Stimulated activated CD8-positive, alpha-beta memory T cell treated with anti-CD3 and anti-CD28 coated beads, Interleukin-15, amount 100 ng/mL, for 48 hours (primary cell): ENCODE measurements at regions not wholly inside any gene's neighbourhood (a gene's known extent, or its start where the extent isn't known, plus 50 kb on each side); places are given as distances from the start of the nearest gene placed in this dataset.
"Not testable (repeated sequence)": the region's sequence is repeated elsewhere in the genome, so short reads cannot be mapped to it uniquely, and the experiment has no call there.

ENCODE experiments used
- DNase-seq, 2 donors: peaks; one replicate each; pipeline ENCODE4 v3.0.0-alpha.2; 2020; ENCODE audit warnings: low read depth in 2 of 2

DNA sequence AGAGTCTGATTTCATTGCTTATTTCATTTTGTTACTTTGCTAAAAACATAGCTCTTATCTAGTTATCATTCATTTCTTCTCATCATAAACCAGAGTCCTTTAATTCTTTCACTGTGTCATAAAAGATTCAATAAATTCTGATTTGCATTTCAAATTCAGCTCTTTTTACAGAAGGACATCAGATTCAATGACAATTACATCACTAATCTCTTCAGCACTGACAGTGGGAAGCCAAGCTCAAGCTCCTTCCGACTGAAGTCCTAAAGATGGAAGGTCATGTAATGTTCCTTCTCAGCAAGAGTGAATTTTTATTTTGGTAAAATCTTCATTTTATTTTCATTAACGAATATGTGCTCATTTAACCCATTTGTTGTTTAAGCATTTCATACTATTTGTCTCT, 530.7 kb upstream of the ADGRL2 start:
- no peak for DNase-seq

DNA sequence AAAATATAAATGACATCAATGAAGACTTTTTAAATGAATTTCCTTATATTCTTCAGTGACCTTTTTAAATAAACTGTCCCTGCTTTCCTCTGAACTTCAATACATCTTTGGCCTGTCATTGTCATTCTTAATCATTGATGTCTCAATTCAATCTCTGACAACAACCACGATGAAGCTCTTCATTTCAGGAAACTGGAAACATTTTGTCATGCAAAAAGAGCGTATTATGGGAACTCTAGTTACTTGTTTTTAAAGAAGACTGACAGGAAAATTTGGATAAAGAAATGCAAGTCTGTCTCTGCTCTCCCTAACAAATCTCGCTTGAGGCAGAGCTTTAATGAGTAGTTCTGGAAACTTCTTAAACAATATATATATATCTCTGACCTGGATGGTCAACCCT, 535.8 kb upstream of the ADGRL2 start:
- no peak for DNase-seq

DNA sequence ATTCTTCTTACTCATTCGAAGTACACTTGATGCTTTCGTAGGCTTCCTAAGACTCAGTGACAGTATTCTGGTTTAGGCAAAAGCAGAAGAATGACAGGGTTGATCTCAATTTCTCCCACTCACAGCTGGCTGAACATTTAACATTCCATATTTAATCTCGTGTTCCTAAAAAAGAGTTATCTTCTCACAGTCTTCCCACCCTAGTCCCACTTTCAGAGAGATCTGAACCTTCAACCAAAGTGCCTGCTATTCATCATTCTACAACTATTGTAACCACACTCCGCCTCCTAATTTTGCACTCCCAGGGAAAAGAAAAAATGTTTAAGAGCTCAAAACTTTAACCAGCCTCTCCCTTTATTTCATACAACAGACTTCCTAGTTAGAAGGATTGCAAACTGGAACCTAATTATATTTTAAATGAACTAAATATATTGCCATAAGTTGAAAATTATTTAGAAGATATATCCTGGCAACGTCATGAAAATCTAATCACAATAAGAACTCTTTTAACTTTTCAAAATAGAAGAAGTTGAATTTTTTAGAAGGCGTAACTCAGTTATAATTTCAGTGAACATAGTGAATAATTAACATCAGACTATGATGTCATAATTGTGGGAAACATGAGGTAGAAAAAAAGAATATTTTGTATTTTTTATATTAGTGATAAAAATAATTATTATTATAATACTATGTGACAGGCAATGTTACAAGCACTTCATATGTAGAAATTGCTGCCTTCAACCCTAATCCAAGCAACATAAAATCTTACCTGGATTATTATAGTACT, 540.9 kb upstream of the ADGRL2 start:
- DNase-seq = no peak

DNA sequence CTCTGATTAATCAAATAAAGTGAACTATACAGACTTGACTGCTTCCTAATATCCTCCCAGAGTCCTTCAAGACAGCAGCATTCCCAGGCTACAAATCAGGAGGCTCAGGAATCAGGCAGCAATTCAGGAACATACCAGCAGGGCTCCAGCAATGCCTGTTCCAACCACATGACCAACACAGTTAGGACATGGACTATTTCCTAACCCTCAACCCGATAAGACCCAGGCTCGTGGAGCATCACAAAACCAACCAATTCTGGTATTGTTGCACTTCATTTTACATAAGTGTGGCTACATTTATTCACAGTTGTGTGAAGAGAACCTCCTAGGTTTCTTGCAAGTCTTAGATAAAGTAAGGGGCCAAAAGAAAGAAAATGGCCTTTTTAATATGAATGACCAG, 546.2 kb upstream of the ADGRL2 start:
- DNase-seq = no peak

DNA sequence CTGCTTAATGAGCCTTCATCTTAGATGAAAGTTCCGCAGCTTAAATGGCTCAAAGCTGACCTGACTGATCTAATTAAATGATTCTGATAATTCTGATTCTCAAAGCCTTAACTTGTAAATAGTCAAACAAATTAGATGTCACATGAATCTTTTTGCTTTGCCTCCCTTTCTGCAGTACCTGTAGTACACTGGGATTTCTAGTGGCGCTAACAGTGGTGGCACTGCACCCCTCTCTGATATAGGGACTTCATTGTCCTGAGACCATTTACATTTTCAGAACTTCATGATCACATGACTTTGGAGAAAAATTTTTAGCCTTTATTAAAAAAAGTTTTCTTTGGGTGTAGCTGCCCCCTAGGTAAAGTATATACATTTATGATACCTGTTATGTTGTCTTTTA, 546.7 kb upstream of the ADGRL2 start:
- no peak for DNase-seq

DNA sequence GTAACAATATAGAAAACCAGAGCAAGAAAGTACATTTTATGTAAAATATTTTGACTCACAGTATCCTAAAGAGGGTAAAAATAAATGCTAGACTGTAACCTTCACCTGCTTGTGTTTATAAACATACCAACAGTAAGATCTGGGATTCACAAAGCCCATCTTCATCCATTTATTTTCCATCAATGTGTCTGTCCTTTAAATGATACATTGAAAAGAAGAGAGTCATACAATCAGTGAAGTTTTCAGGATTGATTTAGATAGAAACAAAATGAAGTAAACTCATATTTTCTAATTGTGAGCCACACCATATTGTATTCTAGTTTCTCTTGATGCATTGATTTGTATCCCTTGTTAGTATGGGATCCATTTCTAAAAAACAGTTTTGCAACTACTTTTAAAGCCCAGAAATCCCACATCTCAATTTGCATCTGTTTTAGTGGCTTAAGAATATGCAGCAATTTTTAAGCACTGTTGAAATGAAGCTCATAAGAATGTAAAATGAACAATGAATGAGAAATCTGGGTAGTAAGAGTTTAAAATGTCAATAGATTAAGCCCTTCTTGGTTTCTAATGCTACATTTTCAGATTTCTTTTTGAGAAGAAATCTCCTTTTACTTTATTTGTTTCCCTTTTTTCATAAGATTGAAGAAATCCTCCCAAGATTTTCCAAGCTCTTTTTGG, 548.1 kb upstream of the ADGRL2 start:
- DNase-seq = no peak

DNA sequence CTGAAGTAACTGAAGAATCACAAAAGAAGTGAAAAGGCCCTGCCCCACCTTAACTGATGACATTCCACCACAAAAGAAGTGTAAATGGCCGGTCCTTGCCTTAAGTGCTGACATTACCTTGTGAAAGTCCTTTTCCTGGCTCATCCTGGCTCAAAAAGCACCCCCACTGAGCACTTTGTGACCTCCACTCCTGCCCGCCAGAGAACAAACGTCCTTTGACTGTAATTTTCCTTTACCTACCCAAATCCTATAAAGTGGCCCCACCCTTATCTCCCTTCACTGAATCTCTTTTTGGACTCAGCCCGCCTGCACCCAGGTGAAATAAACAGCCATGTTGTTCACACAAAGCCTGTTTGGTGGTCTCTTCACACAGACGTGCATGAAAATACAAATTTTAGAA, 549.9 kb upstream of the ADGRL2 start:
- not testable (repeated sequence) for DNase-seq

DNA sequence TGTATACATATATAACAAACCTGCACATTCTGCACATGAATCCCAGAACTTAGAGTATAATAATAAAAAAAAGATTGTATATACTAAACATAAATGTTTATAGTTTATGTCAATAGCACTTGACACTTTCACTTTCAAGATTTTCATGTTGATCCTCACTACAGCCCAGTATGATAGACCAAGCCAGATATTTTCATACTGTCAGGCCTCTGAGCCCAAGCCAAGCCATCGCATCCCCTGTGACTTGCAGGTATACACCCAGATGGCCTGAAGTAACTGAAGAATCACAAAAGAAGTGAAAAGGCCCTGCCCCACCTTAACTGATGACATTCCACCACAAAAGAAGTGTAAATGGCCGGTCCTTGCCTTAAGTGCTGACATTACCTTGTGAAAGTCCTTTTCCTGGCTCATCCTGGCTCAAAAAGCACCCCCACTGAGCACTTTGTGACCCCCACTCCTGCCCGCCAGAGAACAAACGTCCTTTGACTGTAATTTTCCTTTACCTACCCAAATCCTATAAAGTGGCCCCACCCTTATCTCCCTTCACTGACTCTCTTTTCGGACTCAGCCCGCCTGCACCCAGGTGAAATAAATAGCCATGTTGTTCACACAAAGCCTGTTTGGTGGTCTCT, 555.5 kb upstream of the ADGRL2 start:
- DNase-seq = not testable (repeated sequence)

DNA sequence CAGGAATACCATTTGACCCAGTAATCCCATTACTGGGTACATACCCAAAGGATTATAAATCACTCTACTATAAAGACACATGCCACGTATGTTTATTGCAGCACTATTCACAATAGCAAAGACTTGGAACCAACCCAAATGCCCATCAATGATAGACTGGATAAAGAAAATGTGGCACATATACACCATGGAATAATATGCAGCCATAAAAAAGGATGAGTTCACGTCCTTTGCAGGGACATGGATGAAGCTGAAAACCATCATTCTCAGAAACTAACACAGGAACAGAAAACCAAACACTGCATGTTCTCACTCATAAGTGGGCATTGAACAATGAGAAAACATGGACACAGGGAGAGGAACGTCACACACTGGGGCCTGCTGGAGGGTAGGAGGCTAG, 556.1 kb upstream of the ADGRL2 start:
- not testable (repeated sequence) for DNase-seq

DNA sequence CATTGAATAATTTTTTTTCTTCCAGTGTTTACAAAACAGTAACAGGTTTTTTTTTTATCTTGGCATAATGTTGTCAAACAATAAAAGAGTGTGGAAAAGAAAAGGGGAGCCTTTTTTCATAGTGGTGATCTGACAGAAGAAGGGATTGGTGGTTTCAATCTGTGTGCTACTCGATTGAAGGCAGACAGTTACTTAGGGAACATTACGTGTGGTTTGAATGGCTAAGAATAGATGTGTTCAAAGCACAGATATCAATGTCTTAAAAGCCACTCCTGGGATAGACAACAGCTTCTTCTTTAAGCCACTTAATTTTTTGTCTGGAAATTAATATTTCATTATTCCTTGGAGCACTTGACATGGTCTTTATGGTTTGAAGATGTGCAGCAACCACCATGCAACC, 558.6 kb upstream of the ADGRL2 start:
- DNase-seq = no peak

DNA sequence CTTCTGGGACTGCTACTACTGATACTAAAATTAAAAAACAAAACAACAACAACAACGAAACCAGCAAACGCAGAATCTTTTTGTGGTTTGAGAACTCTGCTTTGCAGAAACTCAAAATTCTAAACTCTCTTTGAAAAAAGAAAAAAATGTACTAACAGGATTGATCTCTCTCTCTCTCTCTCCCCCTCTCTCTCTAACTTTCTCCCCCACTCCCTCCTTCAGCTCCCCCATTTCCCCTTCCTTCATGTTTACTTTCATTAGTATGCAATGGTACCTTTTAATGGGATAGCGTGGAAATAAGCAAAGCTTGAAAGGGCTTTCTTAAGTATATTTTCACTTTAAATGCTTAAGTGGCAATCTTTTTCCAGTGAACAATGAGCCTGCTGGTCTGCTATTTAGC, 562.6 kb upstream of the ADGRL2 start:
- DNase-seq = no peak

DNA sequence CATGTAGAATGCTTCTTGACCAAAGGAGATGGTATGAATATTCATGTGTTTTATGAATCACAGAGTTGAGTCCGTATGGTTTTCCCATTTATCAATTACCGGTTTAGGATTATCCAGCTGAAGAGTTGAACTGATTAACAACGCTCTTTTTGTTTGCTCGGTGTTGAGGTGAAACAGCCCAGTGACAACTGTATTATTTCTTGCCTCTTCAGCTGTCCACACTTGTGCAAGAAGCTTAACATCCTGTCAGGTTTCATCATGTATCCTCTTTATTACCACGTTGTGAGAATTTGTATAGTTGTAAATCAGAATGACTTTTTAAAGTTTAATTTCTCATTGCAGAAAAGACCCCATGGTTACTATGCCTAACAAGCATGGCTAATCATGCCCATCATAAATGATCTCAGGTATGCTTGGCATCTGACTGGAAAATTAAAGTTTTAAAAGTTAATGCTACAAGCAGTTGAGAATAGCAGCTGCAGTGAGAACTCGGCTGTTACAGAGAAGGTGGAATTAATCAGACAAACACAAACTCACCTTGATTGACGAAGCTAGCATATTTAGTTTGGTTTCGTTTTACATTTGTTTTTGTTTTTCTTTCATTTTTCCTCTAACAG, 563.2 kb upstream of the ADGRL2 start:
- DNase-seq = no peak

DNA sequence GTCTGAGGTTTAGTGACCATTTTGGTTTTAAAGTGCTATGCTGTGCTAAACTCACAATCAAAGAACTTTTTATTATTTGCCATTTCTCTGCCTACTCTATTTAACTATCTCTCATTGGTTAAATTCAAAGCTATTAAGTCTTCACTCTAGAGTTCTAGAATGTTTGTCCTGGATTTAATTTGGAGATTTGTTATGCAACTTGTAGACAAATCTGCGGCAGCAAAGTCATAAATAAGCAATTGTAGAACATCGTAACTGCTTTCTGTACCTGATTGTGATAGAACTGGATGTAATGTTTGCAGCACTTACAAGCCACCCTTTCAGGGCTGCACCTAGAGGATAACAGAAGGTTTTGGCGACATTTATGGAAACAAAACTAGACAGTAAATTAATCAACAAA, 566.5 kb upstream of the ADGRL2 start:
- no peak for DNase-seq

DNA sequence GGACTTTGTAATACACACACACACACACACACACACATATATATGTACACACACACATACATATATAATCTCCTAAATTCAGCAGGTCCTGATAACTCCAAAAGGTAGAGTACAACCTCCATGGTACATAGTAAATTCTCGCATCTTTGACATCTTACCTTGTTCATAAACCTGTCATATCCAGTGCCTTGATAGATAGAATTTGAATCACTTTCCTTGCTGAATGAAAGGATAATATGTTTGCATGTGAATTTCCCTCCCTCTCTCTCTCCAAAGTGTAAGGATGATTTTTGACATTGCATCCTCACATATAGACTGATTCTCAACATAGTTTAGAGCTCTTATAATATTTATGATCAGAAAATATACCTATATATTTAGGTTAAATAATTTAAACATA, 567.1 kb upstream of the ADGRL2 start:
- DNase-seq = no peak

DNA sequence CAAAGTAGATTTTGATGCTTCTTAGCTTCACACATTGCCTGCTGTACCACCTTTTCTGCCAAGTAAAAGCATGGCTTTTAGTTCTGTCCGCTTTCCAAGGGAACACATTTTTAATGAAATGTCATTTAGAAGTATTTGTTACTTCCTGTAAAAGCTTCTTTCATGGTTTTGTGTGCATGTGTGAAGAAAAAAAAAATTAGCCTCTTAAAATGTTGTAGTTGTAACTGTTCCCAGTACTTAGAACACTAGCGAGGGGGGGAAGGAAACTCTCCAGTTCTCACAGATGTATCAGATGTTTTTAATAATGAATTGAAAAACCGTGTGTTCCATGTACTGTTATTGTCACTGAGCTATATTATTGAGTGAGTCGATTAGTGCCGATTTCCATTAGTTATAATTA, 568.3 kb upstream of the ADGRL2 start:
- no peak for DNase-seq

DNA sequence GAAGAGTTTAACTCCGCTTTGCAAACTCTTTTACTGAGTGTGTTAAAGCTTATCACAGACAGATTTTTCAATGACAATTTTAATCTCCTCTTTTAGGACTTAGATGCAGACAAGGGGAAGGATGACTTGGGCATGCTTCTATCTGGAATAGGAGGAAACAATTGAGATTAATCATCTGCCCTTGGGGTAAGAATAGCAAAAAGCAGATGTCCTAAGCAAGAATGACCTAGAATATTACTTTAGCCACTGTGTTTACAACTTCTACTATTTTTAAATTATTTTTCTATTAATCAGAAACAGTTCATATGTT, 569.0 kb upstream of the ADGRL2 start:
- DNase-seq = no peak

DNA sequence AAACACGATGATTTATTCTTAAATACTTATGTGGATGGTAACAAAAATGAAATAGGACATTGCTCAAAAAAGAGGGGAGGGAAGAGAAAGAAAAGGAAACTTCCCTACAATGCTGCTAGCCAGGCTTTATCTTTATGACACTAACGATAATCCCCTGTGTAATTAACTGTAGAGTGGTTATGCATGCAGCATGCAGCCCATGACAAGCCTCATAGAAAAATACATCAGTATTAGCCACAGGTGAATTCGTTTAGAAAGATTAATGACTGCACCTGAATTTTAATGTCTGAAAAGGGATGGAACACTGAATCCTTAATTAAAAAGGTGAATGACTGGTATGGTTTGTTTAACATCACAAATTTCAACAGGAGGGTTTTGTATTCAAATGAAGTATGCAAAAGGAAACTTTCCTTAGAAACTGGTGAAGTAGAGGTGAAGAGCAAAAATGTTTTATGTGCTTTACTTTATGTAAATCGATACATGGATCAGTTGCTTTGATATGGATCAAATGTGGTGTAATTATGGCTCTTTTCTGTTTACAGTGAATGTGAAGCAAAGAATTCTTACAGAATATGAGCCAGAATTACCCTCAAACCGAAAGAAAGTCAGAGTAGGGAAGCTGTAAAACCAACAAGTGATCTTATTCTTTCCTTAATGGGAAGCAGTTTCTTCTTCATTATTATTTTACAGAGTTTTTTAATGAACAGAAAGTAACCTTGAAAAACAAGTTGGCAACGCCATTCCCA, 569.6 kb upstream of the ADGRL2 start:
- no peak for DNase-seq

DNA sequence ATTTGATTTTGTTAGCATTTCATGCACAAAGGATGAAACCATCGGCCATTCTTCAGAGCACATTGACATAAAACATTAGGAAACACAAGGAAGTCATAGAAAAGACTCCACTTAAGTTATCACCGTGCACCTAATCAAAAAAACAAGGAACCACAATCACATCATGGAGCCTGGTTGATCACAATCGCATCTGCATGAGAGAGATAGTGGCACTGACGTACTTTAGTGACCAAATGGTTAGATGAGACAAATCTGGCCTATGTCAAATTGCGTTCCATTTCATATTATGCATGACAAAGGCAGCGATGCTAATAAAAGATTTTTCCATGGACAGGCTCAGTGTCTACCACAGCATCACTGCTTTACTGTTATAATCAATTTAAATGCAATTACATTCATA, 571.8 kb upstream of the ADGRL2 start:
- no peak for DNase-seq

DNA sequence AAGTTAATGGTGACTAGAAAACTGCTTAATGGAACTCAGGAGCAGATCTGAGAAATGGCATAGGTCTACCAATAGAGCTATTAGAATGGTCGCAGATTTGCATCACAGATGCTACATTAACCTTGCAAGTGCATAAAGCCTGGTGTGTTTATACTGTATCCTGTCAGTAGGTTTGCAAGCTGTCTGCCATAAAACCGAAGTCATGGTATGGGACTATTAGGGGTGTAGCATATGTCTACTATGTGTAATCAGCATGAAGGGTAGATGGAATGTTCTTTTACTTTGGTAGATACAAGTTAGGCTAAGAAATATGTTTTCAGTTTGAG, 574.2 kb upstream of the ADGRL2 start:
- no peak for DNase-seq

DNA sequence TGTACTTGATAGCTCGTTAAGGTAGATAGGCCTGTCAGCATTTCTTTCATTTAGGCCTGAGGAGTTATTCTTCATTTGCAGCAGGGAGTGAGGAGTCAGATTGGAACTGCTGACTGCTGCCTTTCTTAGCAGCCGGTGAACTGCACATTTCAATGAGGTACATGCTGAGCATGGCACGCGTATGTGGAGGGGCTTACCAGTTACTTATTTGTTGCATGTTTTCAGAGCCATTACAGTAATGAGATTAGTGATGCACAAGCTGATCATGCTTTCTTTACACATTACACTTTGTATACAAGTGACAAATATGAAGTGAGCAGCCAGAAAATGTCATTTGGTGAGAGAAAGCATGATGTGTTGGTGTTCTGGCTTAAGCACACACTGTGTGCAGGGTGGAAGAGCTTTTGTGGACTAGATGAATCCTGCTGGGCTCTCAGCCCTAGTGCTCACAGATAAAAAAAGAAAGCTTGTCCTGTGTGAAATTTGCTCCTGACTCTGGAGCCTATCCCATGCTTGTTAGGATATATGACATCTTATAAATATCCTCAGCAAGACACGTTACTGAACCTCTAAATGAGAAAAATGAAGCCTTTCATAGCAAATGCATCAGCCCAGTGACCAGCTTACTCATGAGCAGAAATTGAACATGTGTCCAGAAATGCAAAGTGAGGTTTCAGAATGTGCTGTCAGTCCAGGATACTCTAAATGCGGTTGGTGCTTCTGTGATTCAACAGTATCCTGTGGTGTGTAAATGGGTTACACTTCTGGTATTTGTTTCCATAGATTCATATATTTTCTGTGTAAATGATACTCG, 574.7 kb upstream of the ADGRL2 start:
- no peak for DNase-seq

DNA sequence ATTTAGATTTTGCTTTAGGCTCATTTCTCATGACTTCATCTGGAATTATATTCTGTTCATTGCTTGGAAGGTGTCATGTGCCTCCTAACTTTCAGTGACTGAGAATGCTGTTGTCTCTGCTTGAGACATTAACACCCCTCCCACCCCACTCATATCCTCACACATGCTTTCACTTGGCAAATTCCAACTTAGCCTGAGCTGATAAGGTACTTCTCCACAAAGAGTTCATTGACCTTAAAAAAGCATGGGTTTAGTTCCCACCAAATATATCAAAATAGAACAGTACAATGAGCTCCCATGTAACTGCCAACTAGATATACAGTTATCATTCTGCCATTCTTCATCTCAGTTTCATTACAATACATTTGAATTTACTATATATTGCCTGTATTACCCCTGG, 576.5 kb upstream of the ADGRL2 start:
- DNase-seq = no peak

DNA sequence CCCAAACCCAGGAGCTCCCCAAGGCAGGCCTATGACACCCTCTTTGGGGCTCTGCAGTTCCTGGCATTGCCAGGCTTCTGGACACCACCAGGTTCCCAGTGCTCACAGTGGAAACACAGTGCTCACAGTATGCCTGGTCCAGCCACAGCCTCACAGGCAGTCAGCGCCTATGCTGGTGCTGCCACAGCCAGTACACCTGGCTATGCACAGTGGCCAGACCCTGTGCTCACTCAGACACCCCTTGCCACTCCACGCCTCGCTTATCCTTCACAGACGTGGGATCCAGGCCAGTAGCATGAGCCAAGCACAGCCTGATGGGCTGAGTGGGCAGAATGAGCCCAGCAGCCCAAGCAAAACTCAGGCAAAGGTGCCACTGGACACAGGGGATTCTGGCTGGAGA, 579.2 kb upstream of the ADGRL2 start:
- no peak for DNase-seq
